ENCODE measurements at regions not wholly inside any gene's neighbourhood (a gene's known extent, or its start where the extent isn't known, plus 50 kb on each side); places are given as distances from the start of the nearest gene placed in this dataset.
A peak's percentile ranks its signal among the peaks of the same experiment; 100 is the strongest.

GRCh38 chr13:79861731-79862130 lies 380.8 kb downstream of the NDFIP2 start:
- H3K27ac Mint-ChIP-seq = peak overlapping the region; percentile 41
- H3K9ac ChIP-seq (ENCODE audit: extremely low read depth, low read length, poor library complexity, severe bottlenecking) = no peak overlapping the region
- no peak overlapping the region for H3K27ac ChIP-seq (ENCODE audit: low read depth, low read length)
- DNase-seq = peak; percentile 58
- H3K4me1 Mint-ChIP-seq = peaks cover 45% of the 10 kb centered on the region
- no peak overlapping the region for H3K4me3 ChIP-seq (ENCODE audit: low read length)
- WGBS, 2 experiments (ENCODE audit: insufficient coverage in 1 of 2, insufficient read length in 1 of 2) = 71 to 76% methylated on average over 4 to 7 of the region's 7 CpGs
- no peak overlapping the region for H3K4me3 Mint-ChIP-seq
- no peaks in the 10 kb centered on the region for H3K27me3 ChIP-seq (ENCODE audit: control insufficient read depth, insufficient read depth, low read length, poor library complexity, severe bottlenecking)
- no peaks in the 10 kb centered on the region for H3K27me3 Mint-ChIP-seq (ENCODE audit: insufficient read depth)
- H3K36me3 ChIP-seq (ENCODE audit: control insufficient read depth, insufficient read depth, low read length) = no peaks in the 10 kb centered on the region
- TF ChIP-seq CTCF (conservative IDR thresholded peaks at IDR 0.05) = no peak
- no peaks in the 10 kb centered on the region for H3K9me3 ChIP-seq (ENCODE audit: control insufficient read depth, low read length)
- H3K4me1 ChIP-seq (ENCODE audit: control insufficient read depth, insufficient read depth, low read length) = peaks cover 13% of the 10 kb centered on the region
- H3K36me3 Mint-ChIP-seq (ENCODE audit: low read depth) = peaks cover 8% of the 10 kb centered on the region
- peaks cover 24% of the 10 kb centered on the region for H3K9me3 Mint-ChIP-seq

GRCh38 chr13:79860791-79861190 lies 379.8 kb downstream of the NDFIP2 start:
- Mint-ChIP-seq H3K4me3 (no peak overlapping the region), H3K36me3 (ENCODE audit: low read depth) (peaks cover 8% of the 10 kb centered on the region), H3K4me1 (peaks cover 40% of the 10 kb centered on the region), H3K27me3 (ENCODE audit: insufficient read depth) (no peaks in the 10 kb centered on the region), H3K9me3 (peaks cover 24% of the 10 kb centered on the region), H3K27ac (no peak overlapping the region)
- TF ChIP-seq CTCF (conservative IDR thresholded peaks at IDR 0.05) = no peak
- Histone ChIP-seq H3K27me3 (ENCODE audit: control insufficient read depth, insufficient read depth, low read length, poor library complexity, severe bottlenecking) (no peaks in the 10 kb centered on the region), H3K4me3 (ENCODE audit: low read length) (peak overlapping the region; percentile 6), H3K9ac (ENCODE audit: extremely low read depth, low read length, poor library complexity, severe bottlenecking) (no peak overlapping the region), H3K9me3 (ENCODE audit: control insufficient read depth, low read length) (no peaks in the 10 kb centered on the region), H3K36me3 (ENCODE audit: control insufficient read depth, insufficient read depth, low read length) (no peaks in the 10 kb centered on the region), H3K4me1 (ENCODE audit: control insufficient read depth, insufficient read depth, low read length) (peaks cover 13% of the 10 kb centered on the region), H3K27ac (ENCODE audit: low read depth, low read length) (no peak overlapping the region)
- DNase-seq = peak; percentile 47
- 86 to 93% methylated on average over 3 of the region's 3 CpGs for WGBS, 2 experiments (ENCODE audit: insufficient coverage in 1 of 2, insufficient read length in 1 of 2)

GRCh38 chr13:79859756-79860155 lies 378.8 kb downstream of the NDFIP2 start:
- DNase-seq = no peak
- Mint-ChIP-seq H3K27me3 (ENCODE audit: insufficient read depth) (no peaks in the 10 kb centered on the region), H3K4me1 (peaks cover 33% of the 10 kb centered on the region), H3K4me3 (no peak overlapping the region), H3K36me3 (ENCODE audit: low read depth) (peaks cover 8% of the 10 kb centered on the region), H3K9me3 (peaks cover 24% of the 10 kb centered on the region), H3K27ac (peak overlapping the region; percentile 60)
- peaks cover 13% of the 10 kb centered on the region for H3K4me1 ChIP-seq (ENCODE audit: control insufficient read depth, insufficient read depth, low read length)
- no peaks in the 10 kb centered on the region for H3K27me3 ChIP-seq (ENCODE audit: control insufficient read depth, insufficient read depth, low read length, poor library complexity, severe bottlenecking)
- H3K27ac ChIP-seq (ENCODE audit: low read depth, low read length) = no peak overlapping the region
- H3K4me3 ChIP-seq (ENCODE audit: low read length) = peak overlapping the region; percentile 16
- TF ChIP-seq CTCF (conservative IDR thresholded peaks at IDR 0.05) = no peak
- no peak overlapping the region for H3K9ac ChIP-seq (ENCODE audit: extremely low read depth, low read length, poor library complexity, severe bottlenecking)
- no peaks in the 10 kb centered on the region for H3K36me3 ChIP-seq (ENCODE audit: control insufficient read depth, insufficient read depth, low read length)
- WGBS, 2 experiments (ENCODE audit: insufficient coverage in 1 of 2, insufficient read length in 1 of 2) = 90 to 91% methylated on average over 2 to 3 of the region's 3 CpGs
- H3K9me3 ChIP-seq (ENCODE audit: control insufficient read depth, low read length) = no peaks in the 10 kb centered on the region
